IPS-20b (cell line): ENCODE measurements at regions not wholly inside any gene's neighbourhood (a gene's known extent, or its start where the extent isn't known, plus 50 kb on each side); places are given as distances from the start of the nearest gene placed in this dataset.

Experiments
- H3K27ac ChIP-seq: one replicate; pipeline ENCODE4 v1.5.1; 2013; ENCODE audit warnings: low read length
- H3K27me3 ChIP-seq: 2 replicates; pipeline ENCODE4 v1.6.1; 2013; ENCODE audit warnings: mild to moderate bottlenecking, low read length, inconsistent platforms; ENCODE audit not compliant: insufficient read depth
- H3K36me3 ChIP-seq: 2 replicates; pipeline ENCODE4 v1.6.1; 2013; ENCODE audit warnings: low read depth, mild to moderate bottlenecking, inconsistent platforms, low read length, moderate library complexity; ENCODE audit not compliant: insufficient read depth
- H3K4me1 ChIP-seq: 2 replicates; pipeline ENCODE4 v1.6.1; 2013; ENCODE audit warnings: mild to moderate bottlenecking, control low read depth, inconsistent platforms, low read length, moderate library complexity; ENCODE audit not compliant: insufficient read depth
- H3K4me3 ChIP-seq: 2 replicates; pipeline ENCODE4 v1.5.1; 2013; ENCODE audit warnings: mild to moderate bottlenecking, low read length, inconsistent platforms
- H3K9ac ChIP-seq: 2 replicates; pipeline ENCODE4 v1.6.1; 2013; ENCODE audit warnings: low read depth, mild to moderate bottlenecking, inconsistent platforms, low read length, moderate library complexity
- H3K9me3 ChIP-seq: 2 replicates; pipeline ENCODE4 v1.6.1; 2013; ENCODE audit warnings: mild to moderate bottlenecking, low read depth, low read length, inconsistent platforms; ENCODE audit not compliant: insufficient read depth

GRCh38 chr5:86735370-86735769, 117.6 kb downstream of the COX7C start:
- H3K27ac ChIP-seq: no peak overlapping the region
- no peak overlapping the region for H3K4me3 ChIP-seq
- H3K4me1 ChIP-seq: no peaks in the 10 kb centered on the region
- H3K36me3 ChIP-seq: no peaks in the 10 kb centered on the region
- no peak overlapping the region for H3K9ac ChIP-seq
- peaks cover 14% of the 10 kb centered on the region for H3K9me3 ChIP-seq
- H3K27me3 ChIP-seq: no peaks in the 10 kb centered on the region

DNA sequence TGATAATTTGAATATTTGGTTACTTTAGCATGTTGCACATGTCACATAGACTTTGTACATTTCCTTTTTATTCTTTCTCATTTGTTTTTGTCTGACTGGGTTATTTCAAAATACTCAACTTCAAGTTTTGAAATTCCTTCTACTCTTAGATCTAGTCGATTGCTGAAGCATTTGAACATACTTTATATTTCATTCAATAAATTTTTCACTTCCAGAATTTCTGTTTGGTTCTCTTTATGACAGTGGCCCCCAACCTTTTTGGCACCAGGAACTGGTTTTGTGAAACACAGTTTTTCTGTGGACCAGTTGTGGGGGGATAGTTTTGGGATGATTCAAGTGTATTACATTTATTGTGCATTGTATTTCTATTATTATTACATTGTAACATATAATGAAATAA, 119.8 kb downstream of the COX7C start:
- Histone ChIP-seq H3K9ac (no peak overlapping the region), H3K27me3 (no peaks in the 10 kb centered on the region), H3K9me3 (0 out of 2 replicates have a peak, but pooled peaks cover under 1% of the 10 kb centered on the region), H3K27ac (no peak overlapping the region), H3K4me3 (no peak overlapping the region), H3K4me1 (no peaks in the 10 kb centered on the region), H3K36me3 (no peaks in the 10 kb centered on the region)

- H3K4me1 ChIP-seq: no peaks in the 10 kb centered on the region
Observed at GRCh38 chr5:86748538-86749105, 130.9 kb downstream of the COX7C start.

GRCh38 chr5:86749841-86750240, 132.1 kb downstream of the COX7C start:
- no peaks in the 10 kb centered on the region for H3K4me1 ChIP-seq
- H3K27ac ChIP-seq: no peak overlapping the region
- no peak overlapping the region for H3K9ac ChIP-seq
- no peak overlapping the region for H3K4me3 ChIP-seq
- H3K27me3 ChIP-seq: no peaks in the 10 kb centered on the region
- H3K9me3 ChIP-seq: no peaks in the 10 kb centered on the region; the same call in 1 of the 2 replicates
- no peaks in the 10 kb centered on the region for H3K36me3 ChIP-seq

More at GRCh38 chr5:86748538-86749105, 130.9 kb downstream of the COX7C start:
- Histone ChIP-seq H3K9me3 (no peaks in the 10 kb centered on the region; the same call in 1 of the 2 replicates), H3K27ac (no peak overlapping the region), H3K36me3 (no peaks in the 10 kb centered on the region), H3K4me3 (no peak overlapping the region), H3K9ac (no peak overlapping the region), H3K27me3 (no peaks in the 10 kb centered on the region)

GRCh38 chr5:86756839-86757238, 139.1 kb downstream of the COX7C start:
- no peaks in the 10 kb centered on the region for H3K36me3 ChIP-seq
- H3K4me3 ChIP-seq: no peak overlapping the region
- no peaks in the 10 kb centered on the region for H3K4me1 ChIP-seq
- no peak overlapping the region for H3K27ac ChIP-seq
- H3K27me3 ChIP-seq: no peaks in the 10 kb centered on the region
- no peaks in the 10 kb centered on the region for H3K9me3 ChIP-seq
- no peak overlapping the region for H3K9ac ChIP-seq

DNA sequence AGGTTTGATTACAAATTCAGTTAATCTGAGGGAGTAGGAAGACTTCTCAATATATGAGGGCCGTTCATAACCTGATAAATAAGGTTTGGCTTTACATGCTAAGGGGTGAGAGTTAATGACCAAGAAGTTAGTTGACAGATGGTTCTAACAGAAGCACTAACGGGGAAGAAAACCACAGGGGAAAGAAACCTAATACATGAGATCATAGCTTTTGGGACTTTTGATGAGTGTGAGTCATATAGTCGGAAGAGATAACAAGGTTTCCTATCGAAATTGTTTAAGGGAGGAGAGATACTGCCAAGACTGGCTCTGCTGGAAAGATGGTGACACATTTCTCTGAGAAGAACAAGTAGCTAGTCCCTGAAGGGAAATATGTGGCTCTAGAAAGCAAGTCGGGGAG, 140.1 kb downstream of the COX7C start:
- H3K36me3 ChIP-seq: no peaks in the 10 kb centered on the region
- no peaks in the 10 kb centered on the region for H3K4me1 ChIP-seq
- H3K9ac ChIP-seq: no peak overlapping the region
- no peaks in the 10 kb centered on the region for H3K9me3 ChIP-seq
- H3K27me3 ChIP-seq: no peaks in the 10 kb centered on the region
- H3K27ac ChIP-seq: no peak overlapping the region
- H3K4me3 ChIP-seq: no peak overlapping the region

DNA sequence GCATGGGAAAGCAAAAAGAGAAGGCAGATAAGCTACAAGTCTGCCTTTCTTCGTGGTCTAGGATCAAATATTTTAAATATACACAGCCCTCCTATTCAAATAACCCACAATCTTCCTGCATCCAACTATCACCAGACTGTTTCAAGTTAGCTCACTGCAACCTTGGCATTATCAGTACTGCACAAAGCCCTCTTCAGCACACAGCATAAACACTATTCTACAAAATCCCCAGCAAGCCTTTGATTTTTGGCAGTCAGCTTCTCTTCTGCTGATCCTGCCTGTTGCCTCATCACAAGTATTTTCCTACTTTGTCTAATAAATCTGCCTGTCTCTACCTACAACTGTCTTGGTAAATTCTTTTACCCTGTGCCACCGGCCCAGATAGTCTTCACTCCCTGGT, 142.9 kb downstream of the COX7C start:
- peaks cover 16% of the 10 kb centered on the region for H3K4me1 ChIP-seq
- no peaks in the 10 kb centered on the region for H3K27me3 ChIP-seq
- H3K4me3 ChIP-seq: no peak overlapping the region
- H3K27ac ChIP-seq: no peak overlapping the region
- H3K9ac ChIP-seq: no peak overlapping the region
- no peaks in the 10 kb centered on the region for H3K36me3 ChIP-seq
- no peaks in the 10 kb centered on the region for H3K9me3 ChIP-seq

DNA sequence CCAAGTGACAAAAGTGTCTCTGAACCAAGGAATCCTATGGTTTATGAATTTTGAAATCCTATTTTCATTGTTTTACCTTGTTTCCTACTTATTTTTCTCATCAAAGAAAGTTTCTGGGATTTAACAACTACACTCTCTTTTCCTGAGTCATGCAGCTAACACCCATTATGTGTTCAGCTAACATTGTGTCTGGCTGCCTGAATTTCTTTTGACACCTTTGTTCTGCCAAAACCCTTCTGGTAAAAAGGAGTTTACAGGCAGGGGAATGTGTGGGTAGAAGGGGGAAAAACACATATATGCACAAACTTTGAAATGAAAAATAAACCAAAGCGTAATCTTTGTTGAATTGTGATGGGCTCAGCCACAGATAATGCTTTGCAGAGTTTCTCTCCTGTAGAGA, 146.2 kb downstream of the COX7C start:
- H3K9ac ChIP-seq: no peak overlapping the region
- H3K9me3 ChIP-seq: peaks cover 11% of the 10 kb centered on the region
- H3K36me3 ChIP-seq: no peaks in the 10 kb centered on the region
- H3K4me3 ChIP-seq: no peak overlapping the region
- no peaks in the 10 kb centered on the region for H3K27me3 ChIP-seq
- H3K4me1 ChIP-seq: peaks cover 22% of the 10 kb centered on the region
- no peak overlapping the region for H3K27ac ChIP-seq

DNA sequence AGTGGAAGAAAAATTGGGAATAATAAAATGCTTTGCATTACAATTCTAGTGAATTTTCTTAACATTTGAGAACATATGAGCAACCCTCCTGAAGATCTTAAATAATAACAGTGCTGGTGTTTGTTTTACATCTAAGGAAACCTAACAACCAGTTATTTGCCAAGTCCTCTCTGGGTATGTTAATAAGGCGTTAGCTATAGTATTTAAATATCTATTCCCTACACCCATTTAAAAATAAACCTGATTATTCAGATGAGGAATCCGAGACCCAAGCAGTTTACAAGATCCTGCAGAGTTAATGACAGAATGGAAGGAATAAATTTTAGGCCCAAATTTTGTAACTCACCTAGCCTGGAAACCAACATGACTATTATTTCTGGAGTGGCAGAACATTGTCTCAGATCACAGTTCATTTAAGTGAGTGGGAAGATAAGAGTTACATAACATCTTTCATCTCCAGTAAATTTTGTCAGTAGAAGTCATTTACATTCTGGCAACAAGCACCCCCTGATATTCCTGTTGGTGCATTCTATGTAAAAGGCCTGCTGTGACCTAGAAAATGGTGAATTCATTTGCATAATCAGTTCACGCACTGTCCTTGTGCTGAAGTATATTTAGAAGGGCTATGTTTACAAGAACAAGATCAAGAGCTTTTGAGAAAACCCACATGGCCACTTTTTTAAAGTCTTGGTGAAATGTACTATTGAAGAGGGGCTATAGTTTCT, 148.2 kb downstream of the COX7C start:
- Histone ChIP-seq H3K36me3 (no peaks in the 10 kb centered on the region), H3K27me3 (no peaks in the 10 kb centered on the region), H3K9ac (no peak overlapping the region), H3K27ac (no peak overlapping the region), H3K9me3 (peaks cover 21% of the 10 kb centered on the region), H3K4me3 (no peak overlapping the region), H3K4me1 (peaks cover 22% of the 10 kb centered on the region)

- no peaks in the 10 kb centered on the region for H3K27me3 ChIP-seq
- H3K9me3 ChIP-seq: peaks cover 21% of the 10 kb centered on the region
- H3K36me3 ChIP-seq: no peaks in the 10 kb centered on the region
- no peak overlapping the region for H3K4me3 ChIP-seq
- H3K4me1 ChIP-seq: peaks cover 13% of the 10 kb centered on the region
- no peak overlapping the region for H3K27ac ChIP-seq
- H3K9ac ChIP-seq: no peak overlapping the region
Observed at GRCh38 chr5:86768699-86769202, 151.0 kb downstream of the COX7C start.

DNA sequence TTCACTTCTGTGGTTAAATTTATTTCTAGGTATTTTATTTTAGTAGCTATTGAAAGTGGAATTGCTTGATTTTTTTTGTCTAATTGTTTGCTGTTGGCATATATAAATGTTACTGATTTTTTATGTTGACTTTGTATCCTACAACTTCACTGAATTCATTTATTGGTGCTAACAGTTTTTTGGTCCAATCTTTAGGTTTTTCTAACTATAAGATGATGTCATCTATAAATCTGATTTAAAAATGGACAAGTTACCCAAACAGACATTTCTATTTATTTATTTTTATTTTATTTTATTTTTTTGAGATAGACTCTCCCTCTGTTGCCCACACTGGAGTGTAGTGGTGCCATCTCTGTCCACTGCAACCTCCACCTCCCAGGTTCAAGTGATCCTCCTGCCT, 162.3 kb downstream of the COX7C start:
- Histone ChIP-seq H3K27me3 (no peaks in the 10 kb centered on the region), H3K36me3 (no peaks in the 10 kb centered on the region), H3K9me3 (no peaks in the 10 kb centered on the region), H3K27ac (no peak overlapping the region), H3K9ac (no peak overlapping the region), H3K4me3 (no peak overlapping the region), H3K4me1 (no peaks in the 10 kb centered on the region)

GRCh38 chr5:86786955-86787354, 169.2 kb downstream of the COX7C start:
- H3K9ac ChIP-seq: no peak overlapping the region
- no peaks in the 10 kb centered on the region for H3K36me3 ChIP-seq

More at GRCh38 chr5:86786955-86787354, 169.2 kb downstream of the COX7C start:
- Histone ChIP-seq H3K27me3 (no peaks in the 10 kb centered on the region), H3K4me1 (no peaks in the 10 kb centered on the region), H3K27ac (no peak overlapping the region), H3K9me3 (no peaks in the 10 kb centered on the region), H3K4me3 (no peak overlapping the region)
